Panc1 (cell line): ENCODE measurements at regions not wholly inside any gene's neighbourhood (a gene's known extent, or its start where the extent isn't known, plus 50 kb on each side); places are given as distances from the start of the nearest gene placed in this dataset.
"Not testable (repeated sequence)": the region's sequence is repeated elsewhere in the genome, so short reads cannot be mapped to it uniquely, and the experiment has no call there.

Experiments
- ATAC-seq: fragments of 200-7000 bp; cut with Tn5 transposase; 2 replicates; pipeline ENCODE4 v1.9.1; 2020; ENCODE audit warnings: mild to moderate bottlenecking, moderate library complexity
- BruUV-seq: library from RNA; stranded (reverse); fragments of 400-500 nt; replicated peaks from 2 replicates; lab custom pipeline; 2021; lab: Mats Ljungman, UMichigan
- CTCF ChIA-PET: fragments of 300-600 bp; sonication (Branson Sonifier 250); formaldehyde crosslinking; loops from one replicate; lab custom pipeline; 2022; ENCODE audit warnings: antibody characterized with exemption; lab: Charles Lee
- POLR2A ChIA-PET: fragments of 300-600 bp; sonication (Branson Sonifier 250); formaldehyde crosslinking; loops from one replicate; lab custom pipeline; 2022; ENCODE audit warnings: antibody characterized with exemption; lab: Charles Lee
- DNase-seq: peaks from one replicate; pipeline ENCODE4 v3.0.0-alpha.2; 2010; ENCODE audit warnings: low read depth, low spot score
- H3K27ac ChIP-seq: 2 replicates; pipeline ENCODE4 v1.5.1; 2011; ENCODE audit warnings: mild to moderate bottlenecking, low read length, inconsistent platforms
- H3K27me3 ChIP-seq: fragments of 200-500 bp; sonication (Bioruptor generic); 2 replicates; pipeline ENCODE4 v1.6.0; 2014; ENCODE audit warnings: low read length, inconsistent platforms; ENCODE audit not compliant: control insufficient read depth, insufficient read depth
- H3K36me3 ChIP-seq: fragments of 200-500 bp; sonication (Bioruptor generic); 2 replicates; pipeline ENCODE4 v1.5.1; 2014; ENCODE audit warnings: inconsistent platforms, mild to moderate bottlenecking, low read length, moderate library complexity; ENCODE audit not compliant: control insufficient read depth, insufficient read depth
- H3K4me1 ChIP-seq: 2 replicates; pipeline ENCODE4 v1.5.1; 2011; ENCODE audit warnings: inconsistent platforms, mild to moderate bottlenecking, low read length, moderate library complexity; ENCODE audit not compliant: control insufficient read depth, insufficient read depth
- H3K4me3 ChIP-seq, 2 experiments: 2 replicates each; pipeline ENCODE4 v1.5.1; 2011 to 2012; ENCODE audit warnings: low read depth in 2 of 2, low read length in 2 of 2, mild to moderate bottlenecking in 2 of 2, inconsistent platforms in 1 of 2, moderate library complexity in 1 of 2
- H3K9me3 ChIP-seq: fragments of 200-500 bp; sonication (Bioruptor generic); 2 replicates; pipeline ENCODE4 v1.5.1; 2014; ENCODE audit warnings: low read depth, mild to moderate bottlenecking, inconsistent platforms, low read length, moderate library complexity; ENCODE audit not compliant: control insufficient read depth, insufficient read depth
- POLR2AphosphoS5 ChIP-seq: IDR thresholded peaks from 2 replicates; pipeline ENCODE4 v1.6.1; 2012; ENCODE audit warnings: mild to moderate bottlenecking, low read depth, low read length, moderate library complexity
- REST ChIP-seq, 2 experiments: IDR thresholded peaks; 2 replicates each; pipeline ENCODE4 v1.6.1; 2011 to 2012; ENCODE audit warnings: low read depth in 2 of 2, control low read depth in 1 of 2, low read length in 1 of 2, mild to moderate bottlenecking in 1 of 2, moderate library complexity in 1 of 2; ENCODE audit not compliant: insufficient read depth in 1 of 2
- SIN3A ChIP-seq: IDR thresholded peaks from 2 replicates; pipeline ENCODE4 v1.6.1; 2012; ENCODE audit warnings: low read depth, mild to moderate bottlenecking, low read length, moderate library complexity, borderline replicate concordance; ENCODE audit not compliant: insufficient read depth
- TCF7L2 ChIP-seq: IDR thresholded peaks from 2 replicates; pipeline ENCODE4 v1.6.1; 2011; ENCODE audit warnings: mild to moderate bottlenecking, low read depth, low read length, inconsistent platforms
- in situ Hi-C: cut with HindIII; loops from 2 replicates; pipeline ENCODE4 v1.10.0; 2016; ENCODE audit warnings: low sequenced_read_pairs, low pct_unique_long_range_greater_than_20kb
- intact Hi-C: fragments of 100-400 bp; cut with micrococcal nuclease; formaldehyde crosslinking; loops from one replicate; pipeline ENCODE4 v1.10.0; 2022; ENCODE audit not compliant: unreplicated experiment
- TF ChIP-seq, protein P1 (sequence below): fragments of 450-650 bp; IDR thresholded peaks from 2 replicates; pipeline ENCODE4 v1.5.1; 2017; ENCODE audit warnings: mild to moderate bottlenecking

DNA sequence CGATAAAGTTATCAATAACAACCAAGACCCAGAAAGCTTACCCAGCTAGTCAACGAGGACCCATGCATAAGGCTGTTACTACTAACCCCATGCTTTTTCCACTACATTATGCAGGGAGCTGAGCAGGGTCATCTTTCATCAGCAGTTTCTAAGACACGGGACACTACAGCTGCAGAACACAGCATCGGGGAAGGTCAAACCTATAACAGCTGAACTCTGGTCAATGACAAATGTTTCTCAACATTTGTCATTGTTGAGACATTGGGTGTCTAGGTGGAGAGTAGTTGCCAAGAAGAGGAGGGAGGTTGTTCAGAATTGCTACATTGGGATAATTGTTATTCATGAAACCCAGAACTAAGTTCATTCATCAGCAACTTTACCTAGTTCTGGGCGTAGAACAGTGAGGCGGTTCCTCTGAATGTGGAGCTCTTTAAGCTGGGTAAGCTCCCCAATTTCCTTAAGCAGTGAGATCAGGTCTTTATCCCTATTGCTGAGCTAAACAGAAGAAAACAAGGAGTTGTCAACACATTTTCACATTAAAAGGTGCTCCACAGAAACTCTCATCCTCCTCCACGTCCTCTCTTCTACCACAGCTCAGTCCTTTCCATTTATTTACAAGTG is 105.6 kb downstream of the ZNF22 start:
- CTCF ChIA-PET = no interaction called here
- POLR2A ChIA-PET = no interaction called here
- H3K27me3 ChIP-seq = peaks cover 10% of the 10 kb centered on the region
- H3K9me3 ChIP-seq = no peaks in the 10 kb centered on the region
- H3K4me3 ChIP-seq = no peak overlapping the region
- H3K36me3 ChIP-seq = no peaks in the 10 kb centered on the region
- no peak for ATAC-seq
- H3K4me1 ChIP-seq = no peaks in the 10 kb centered on the region
- intact Hi-C loops (no loop called here), in situ Hi-C loops (no loop called here)
- no peak for TF ChIP-seq POLR2AphosphoS5
- no peak for TF ChIP-seq SIN3A
- DNase-seq = no peak
- no peak overlapping the region for H3K27ac ChIP-seq
- BruUV-seq = no TSS peak

DNA sequence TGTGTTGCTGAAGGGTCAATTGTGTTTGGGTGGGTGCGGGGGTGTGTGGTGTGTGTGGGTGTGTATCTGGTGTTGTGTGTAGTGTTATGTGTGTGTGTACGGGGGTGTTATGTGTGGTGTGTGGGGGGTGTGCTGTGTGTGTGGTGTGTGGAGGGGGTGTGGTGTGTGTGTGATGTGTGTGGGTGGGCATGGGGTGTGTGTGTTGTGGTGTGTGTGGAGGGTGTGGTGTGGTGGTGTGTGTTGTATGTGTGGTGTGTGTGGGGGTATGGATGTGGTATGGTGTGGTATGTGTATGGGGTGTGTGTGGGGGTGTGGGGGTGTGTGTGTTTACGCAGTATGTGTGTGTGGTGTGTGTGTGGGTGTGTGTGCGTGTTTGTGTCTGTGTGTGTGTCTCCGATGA is 110.8 kb downstream of the ZNF22 start:
- intact Hi-C loops = no loop called here
- no peaks in the 10 kb centered on the region for H3K9me3 ChIP-seq
- POLR2A ChIA-PET = no interaction called here

DNA sequence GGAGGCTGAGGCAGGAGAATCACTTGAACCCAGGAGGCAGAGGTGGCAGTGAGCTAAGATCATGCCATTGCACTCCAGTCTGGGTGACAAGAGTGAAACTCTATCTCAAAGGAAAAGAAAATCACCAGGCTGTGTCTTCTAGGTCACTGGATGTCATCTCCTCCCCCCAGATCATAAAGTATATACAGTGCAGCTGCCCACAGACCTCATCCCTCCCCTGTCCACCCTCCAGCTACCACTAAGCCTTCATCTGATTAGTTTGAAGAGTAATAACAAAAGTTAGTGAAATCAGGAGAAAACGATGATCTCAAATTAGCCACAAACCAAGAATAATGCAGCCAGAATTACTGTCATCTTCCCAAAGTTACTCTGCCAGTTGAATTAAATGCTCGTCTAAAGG is 117.2 kb downstream of the ZNF22 start:
- H3K27me3 ChIP-seq = not testable (repeated sequence)

More for the DNA sequence above, 110.8 kb downstream of the ZNF22 start:
- Histone ChIP-seq H3K4me3 (no peak overlapping the region), H3K27me3 (peaks cover 2% of the 10 kb centered on the region), H3K36me3 (no peaks in the 10 kb centered on the region), H3K27ac (no peak overlapping the region), H3K4me1 (no peaks in the 10 kb centered on the region)
- no peak for ATAC-seq
- no peak for TF ChIP-seq POLR2AphosphoS5
- TF ChIP-seq, protein P1, sequence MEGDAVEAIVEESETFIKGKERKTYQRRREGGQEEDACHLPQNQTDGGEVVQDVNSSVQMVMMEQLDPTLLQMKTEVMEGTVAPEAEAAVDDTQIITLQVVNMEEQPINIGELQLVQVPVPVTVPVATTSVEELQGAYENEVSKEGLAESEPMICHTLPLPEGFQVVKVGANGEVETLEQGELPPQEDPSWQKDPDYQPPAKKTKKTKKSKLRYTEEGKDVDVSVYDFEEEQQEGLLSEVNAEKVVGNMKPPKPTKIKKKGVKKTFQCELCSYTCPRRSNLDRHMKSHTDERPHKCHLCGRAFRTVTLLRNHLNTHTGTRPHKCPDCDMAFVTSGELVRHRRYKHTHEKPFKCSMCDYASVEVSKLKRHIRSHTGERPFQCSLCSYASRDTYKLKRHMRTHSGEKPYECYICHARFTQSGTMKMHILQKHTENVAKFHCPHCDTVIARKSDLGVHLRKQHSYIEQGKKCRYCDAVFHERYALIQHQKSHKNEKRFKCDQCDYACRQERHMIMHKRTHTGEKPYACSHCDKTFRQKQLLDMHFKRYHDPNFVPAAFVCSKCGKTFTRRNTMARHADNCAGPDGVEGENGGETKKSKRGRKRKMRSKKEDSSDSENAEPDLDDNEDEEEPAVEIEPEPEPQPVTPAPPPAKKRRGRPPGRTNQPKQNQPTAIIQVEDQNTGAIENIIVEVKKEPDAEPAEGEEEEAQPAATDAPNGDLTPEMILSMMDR = no peak
- TF ChIP-seq SIN3A = no peak
- TF ChIP-seq REST (IDR thresholded peaks at IDR 0.05; ENCODE audit: insufficient read depth in 1 of 2, low read depth in 2 of 2, low read length in 1 of 2) = no peak
- TF ChIP-seq TCF7L2 = no peak
- no peak for DNase-seq
- no TSS peak for BruUV-seq
- CTCF ChIA-PET = no interaction called here
- in situ Hi-C loops = no loop called here

More for the DNA sequence above, 117.2 kb downstream of the ZNF22 start:
- CTCF ChIA-PET, DNase-seq, H3K4me1 ChIP-seq, in situ Hi-C loops, intact Hi-C loops, H3K4me3 ChIP-seq, BruUV-seq, H3K27ac ChIP-seq, ATAC-seq, H3K9me3 ChIP-seq, POLR2A ChIA-PET, H3K36me3 ChIP-seq: not testable (repeated sequence)
